HepG2 (cell line): ENCODE measurements at regions not wholly inside any gene's neighbourhood (a gene's known extent, or its start where the extent isn't known, plus 50 kb on each side); places are given as distances from the start of the nearest gene placed in this dataset.

Experiments used
- ATAC-seq: fragments of 200-7000 bp; cut with Tn5 transposase; 3 replicates; pipeline ENCODE4 v1.9.1; 2020; ENCODE audit warnings: mild to moderate bottlenecking, moderate library complexity
- BruUV-seq: library from RNA; stranded (reverse); fragments of 400-500 nt; replicated peaks from 2 replicates; lab custom pipeline; 2021; lab: Mats Ljungman, UMichigan
- CTCF ChIA-PET: fragments of 300-600 bp; formaldehyde crosslinking; extraction: SDS; loops from one replicate; lab custom pipeline; 2021; ENCODE audit warnings: low total read pairs, inconsistent platforms, low intra/inter-chr PET ratio; lab: Yijun Ruan, JAX
- POLR2A ChIA-PET: fragments of 350-600 bp; sonication (Branson Sonifier 250); formaldehyde crosslinking; loops from one replicate; lab custom pipeline; 2020; ENCODE audit warnings: antibody characterized with exemption, inconsistent platforms; lab: Yijun Ruan, JAX
- DNase-seq: peaks from one replicate; pipeline ENCODE4 v3.0.0-alpha.2; 2015; ENCODE audit warnings: low spot score
- FAIRE-seq: peaks from 3 replicates; lab custom pipeline; 2011; peaks lifted over from hg19 to GRCh38; lab: Jason Lieb, UNC
- H2AFZ ChIP-seq: one replicate; pipeline ENCODE4 v1.6.1; 2011; ENCODE audit warnings: low read length, inconsistent platforms
- H3K27ac ChIP-seq: fragments of 300-600 bp; 3 replicates; pipeline ENCODE4 v1.8.0; 2011; ENCODE audit warnings: mixed run types, mild to moderate bottlenecking, mixed read lengths, low read length, inconsistent platforms; ENCODE audit not compliant: insufficient read depth; ENCODE audit errors: extremely low read length
- H3K27me3 ChIP-seq, 2 experiments: fragments of 200-600 bp in 1 of 2; 2 replicates in 1 of 2; 3 replicates in 1 of 2; pipeline versions ENCODE4 v1.6.0 to v1.8.0; 2011; ENCODE audit warnings: low read length in 2 of 2, mild to moderate bottlenecking in 2 of 2, moderate library complexity in 2 of 2, inconsistent platforms in 1 of 2; ENCODE audit not compliant: insufficient read depth in 2 of 2, control insufficient read depth in 1 of 2
- H3K36me3 ChIP-seq, 2 experiments: fragments of 200-600 bp in 1 of 2; replicated peaks in 1 of 2; 2 replicates in 1 of 2; 3 replicates in 1 of 2; pipeline versions ENCODE4 v1.5.1 to v1.8.0; 2011; ENCODE audit warnings: low read length in 2 of 2, inconsistent platforms in 1 of 2; ENCODE audit not compliant: insufficient read depth in 2 of 2, control insufficient read depth in 1 of 2
- H3K4me1 ChIP-seq: 2 replicates; pipeline ENCODE4 v1.5.1; 2012; ENCODE audit warnings: low read length, inconsistent platforms; ENCODE audit not compliant: insufficient read depth
- H3K4me2 ChIP-seq: 2 replicates; pipeline ENCODE4 v1.6.0; 2011; ENCODE audit warnings: low read depth, low read length, inconsistent platforms
- H3K4me3 ChIP-seq, 3 experiments: fragments of 200-600 bp in 1 of 3; sonication (generic), shearing (Covaris generic) in 1 of 3; replicated peaks in 1 of 3; 2 replicates each; pipeline ENCODE4 v1.5.1; 2011 to 2016; ENCODE audit warnings: low read length in 3 of 3, inconsistent platforms in 2 of 3, low read depth in 2 of 3, mild to moderate bottlenecking in 2 of 3, control low read depth in 1 of 3, mixed read lengths in 1 of 3; ENCODE audit not compliant: insufficient read depth in 1 of 3
- H3K79me2 ChIP-seq: one replicate; pipeline ENCODE4 v1.6.1; 2011; ENCODE audit warnings: low read length, inconsistent platforms; ENCODE audit not compliant: insufficient read depth
- H3K9ac ChIP-seq: 2 replicates; pipeline ENCODE4 v1.6.0; 2011; ENCODE audit warnings: mild to moderate bottlenecking, low read depth, low read length, inconsistent platforms; ENCODE audit not compliant: insufficient read depth
- H3K9me3 ChIP-seq: 2 replicates; pipeline ENCODE4 v1.5.1; 2012; ENCODE audit warnings: mild to moderate bottlenecking, low read length
- H4K20me1 ChIP-seq: 2 replicates; pipeline ENCODE4 v1.6.0; 2011; ENCODE audit warnings: inconsistent platforms, mild to moderate bottlenecking, low read length, moderate library complexity; ENCODE audit not compliant: insufficient read depth
- BRD4 ChIP-seq: sonication (generic); formaldehyde crosslinking; IDR thresholded peaks from 2 replicates; pipeline ENCODE4 v1.4.0; 2020; ENCODE audit warnings: missing genetic modification reagents
- DDIT3 ChIP-seq: sonication (generic); formaldehyde crosslinking; IDR thresholded peaks from 2 replicates; pipeline ENCODE4 v1.4.0; 2020; ENCODE audit warnings: mild to moderate bottlenecking, missing genetic modification reagents
- HNF1B ChIP-seq: sonication (generic); formaldehyde crosslinking; IDR thresholded peaks from 2 replicates; pipeline ENCODE4 v1.5.1; 2020; ENCODE audit warnings: mild to moderate bottlenecking, moderate library complexity, missing genetic modification reagents
- HNRNPUL1 ChIP-seq: fragments of 200-400 bp; formaldehyde crosslinking; IDR thresholded peaks from 2 replicates; pipeline ENCODE4 v1.6.1; 2017; ENCODE audit warnings: low read depth, mild to moderate bottlenecking, low read length, moderate library complexity
- HOXA9 ChIP-seq: sonication (generic); formaldehyde crosslinking; IDR thresholded peaks from 2 replicates; pipeline ENCODE4 v1.8.1; 2022; ENCODE audit warnings: missing genetic modification reagents, mild to moderate bottlenecking, moderate library complexity, borderline replicate concordance
- MYC ChIP-seq: sonication (generic); formaldehyde crosslinking; IDR thresholded peaks from 2 replicates; pipeline ENCODE4 v1.9.0; 2021; ENCODE audit warnings: missing genetic modification reagents, borderline replicate concordance
- NCOA1 ChIP-seq: sonication (generic); formaldehyde crosslinking; IDR thresholded peaks from 2 replicates; pipeline ENCODE4 v1.9.0; 2021; ENCODE audit warnings: missing genetic modification reagents
- NFKB2 ChIP-seq: sonication (generic); formaldehyde crosslinking; IDR thresholded peaks from 2 replicates; pipeline ENCODE4 v1.4.0; 2020; ENCODE audit warnings: missing genetic modification reagents, borderline replicate concordance
- PBX2 ChIP-seq: IDR thresholded peaks from 2 replicates; pipeline ENCODE4 v1.6.1; 2016; ENCODE audit warnings: control low read depth
- PCBP2 ChIP-seq: fragments of 200-400 bp; formaldehyde crosslinking; optimal IDR thresholded peaks from 2 replicates; pipeline ENCODE3; 2018; ENCODE audit warnings: low read length, low read depth; ENCODE audit not compliant: poor library complexity, severe bottlenecking
- RFX1 ChIP-seq: fragments of 450-650 bp; IDR thresholded peaks from 2 replicates; pipeline ENCODE4 v1.6.1; 2017
- TCF7L2 ChIP-seq: IDR thresholded peaks from 2 replicates; pipeline ENCODE4 v1.6.1; 2011; ENCODE audit warnings: mild to moderate bottlenecking, low read depth, low read length, moderate library complexity
- ZNF337 ChIP-seq: sonication (generic); formaldehyde crosslinking; IDR thresholded peaks from 2 replicates; pipeline ENCODE4 v1.5.1; 2020; ENCODE audit warnings: missing genetic modification reagents, low read depth, mild to moderate bottlenecking, borderline replicate concordance
- ZNF639 ChIP-seq: conservative IDR thresholded peaks from 2 replicates; pipeline ENCODE4 v1.6.1; 2018; ENCODE audit warnings: missing genetic modification reagents
- WGBS: methylation state at CpG from one replicate; pipeline ENCODE4 v1.1.6; 2017; ENCODE audit warnings: low lambda C conversion rate; 5-methylcytosine and 5-hydroxymethylcytosine counted together
- in situ Hi-C: cut with HindIII; loops from 2 replicates; pipeline ENCODE4 v1.10.0; 2017; ENCODE audit warnings: low pct_unique_long_range_greater_than_20kb; ENCODE audit not compliant: extremely low pct_ligation_motif_present
- intact Hi-C: fragments of 100-400 bp; cut with micrococcal nuclease; formaldehyde crosslinking; loops from one replicate; pipeline ENCODE4 v1.10.0; 2022; ENCODE audit not compliant: unreplicated experiment
- TF ChIP-seq, protein P1 (sequence below): sonication (generic); formaldehyde crosslinking; IDR thresholded peaks from 2 replicates; pipeline ENCODE4 v1.4.0; 2020; ENCODE audit warnings: missing genetic modification reagents
- TF ChIP-seq, protein P2 (sequence below): sonication (generic); formaldehyde crosslinking; IDR thresholded peaks from 2 replicates; pipeline ENCODE4 v1.5.0; 2020; ENCODE audit warnings: missing genetic modification reagents

DNA sequence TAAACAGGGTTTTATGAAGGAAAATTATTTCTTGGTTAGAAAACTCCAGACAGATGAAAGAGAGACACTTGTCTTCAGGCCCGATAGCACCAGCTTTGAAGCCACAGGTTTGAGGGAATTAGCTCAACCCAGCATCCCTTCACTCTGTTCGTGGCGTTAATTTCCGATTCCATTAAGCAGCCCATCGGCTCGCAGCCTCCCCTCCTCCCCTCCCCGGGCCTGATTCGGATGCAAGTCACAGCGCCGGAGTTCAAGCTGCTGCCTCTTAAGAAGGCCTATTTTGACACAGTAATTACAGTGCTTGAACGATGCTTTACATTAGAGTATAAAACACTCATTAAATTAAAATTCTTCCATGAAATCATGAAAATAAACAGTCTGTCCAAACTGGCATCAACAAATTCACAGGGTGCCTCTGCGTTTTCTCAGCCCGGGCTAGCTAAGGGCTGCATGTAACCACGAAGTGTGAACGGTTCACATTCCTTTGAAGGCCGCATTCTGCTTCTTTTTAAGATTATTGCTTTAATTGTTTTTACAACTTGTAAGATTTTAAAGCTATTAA is 145.8 kb downstream of the DICER1 start:
- DNase-seq = no peak
- no peak overlapping the region for H3K4me3 ChIP-seq
- no peak for ATAC-seq
- intact Hi-C loops (no loop called here), in situ Hi-C loops (no loop called here)
- BruUV-seq = no TSS peak
- no peak overlapping the region for H3K27ac ChIP-seq
- H3K36me3 ChIP-seq = no peaks in the 10 kb centered on the region
- FAIRE-seq = no peak
- ChIA-PET POLR2A (no interaction called here), CTCF (no interaction called here)
- H3K4me1 ChIP-seq = no peaks in the 10 kb centered on the region
- H3K4me2 ChIP-seq = no peak overlapping the region
- H3K27me3 ChIP-seq = peaks cover 3 to 35% of the 10 kb centered on the region in 2 experiments
- WGBS = 57% methylated on average over 16 of the region's 16 CpGs
- H2AFZ ChIP-seq = no peak overlapping the region
- no peaks in the 10 kb centered on the region for H3K9me3 ChIP-seq
- no peaks in the 10 kb centered on the region for H4K20me1 ChIP-seq
- H3K9ac ChIP-seq = no peak overlapping the region
- H3K79me2 ChIP-seq = no peaks in the 10 kb centered on the region
- TF ChIP-seq, protein P1, sequence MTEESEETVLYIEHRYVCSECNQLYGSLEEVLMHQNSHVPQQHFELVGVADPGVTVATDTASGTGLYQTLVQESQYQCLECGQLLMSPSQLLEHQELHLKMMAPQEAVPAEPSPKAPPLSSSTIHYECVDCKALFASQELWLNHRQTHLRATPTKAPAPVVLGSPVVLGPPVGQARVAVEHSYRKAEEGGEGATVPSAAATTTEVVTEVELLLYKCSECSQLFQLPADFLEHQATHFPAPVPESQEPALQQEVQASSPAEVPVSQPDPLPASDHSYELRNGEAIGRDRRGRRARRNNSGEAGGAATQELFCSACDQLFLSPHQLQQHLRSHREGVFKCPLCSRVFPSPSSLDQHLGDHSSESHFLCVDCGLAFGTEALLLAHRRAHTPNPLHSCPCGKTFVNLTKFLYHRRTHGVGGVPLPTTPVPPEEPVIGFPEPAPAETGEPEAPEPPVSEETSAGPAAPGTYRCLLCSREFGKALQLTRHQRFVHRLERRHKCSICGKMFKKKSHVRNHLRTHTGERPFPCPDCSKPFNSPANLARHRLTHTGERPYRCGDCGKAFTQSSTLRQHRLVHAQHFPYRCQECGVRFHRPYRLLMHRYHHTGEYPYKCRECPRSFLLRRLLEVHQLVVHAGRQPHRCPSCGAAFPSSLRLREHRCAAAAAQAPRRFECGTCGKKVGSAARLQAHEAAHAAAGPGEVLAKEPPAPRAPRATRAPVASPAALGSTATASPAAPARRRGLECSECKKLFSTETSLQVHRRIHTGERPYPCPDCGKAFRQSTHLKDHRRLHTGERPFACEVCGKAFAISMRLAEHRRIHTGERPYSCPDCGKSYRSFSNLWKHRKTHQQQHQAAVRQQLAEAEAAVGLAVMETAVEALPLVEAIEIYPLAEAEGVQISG (CRISPR knock-in tag) = no peak
- TF ChIP-seq NCOA1 (no peak), ZNF337 (no peak), NFKB2 (no peak), HNRNPUL1 (no peak), DDIT3 (CRISPR knock-in tag) (no peak), BRD4 (CRISPR knock-in tag) (no peak), RFX1 (no peak), TCF7L2 (no peak), HNF1B (CRISPR knock-in tag) (no peak), ZNF639 (CRISPR knock-in tag) (no peak), HOXA9 (no peak), PBX2 (CRISPR knock-in tag) (no peak), PCBP2 (no peak), MYC (CRISPR knock-in tag) (no peak)
- TF ChIP-seq, protein P2, sequence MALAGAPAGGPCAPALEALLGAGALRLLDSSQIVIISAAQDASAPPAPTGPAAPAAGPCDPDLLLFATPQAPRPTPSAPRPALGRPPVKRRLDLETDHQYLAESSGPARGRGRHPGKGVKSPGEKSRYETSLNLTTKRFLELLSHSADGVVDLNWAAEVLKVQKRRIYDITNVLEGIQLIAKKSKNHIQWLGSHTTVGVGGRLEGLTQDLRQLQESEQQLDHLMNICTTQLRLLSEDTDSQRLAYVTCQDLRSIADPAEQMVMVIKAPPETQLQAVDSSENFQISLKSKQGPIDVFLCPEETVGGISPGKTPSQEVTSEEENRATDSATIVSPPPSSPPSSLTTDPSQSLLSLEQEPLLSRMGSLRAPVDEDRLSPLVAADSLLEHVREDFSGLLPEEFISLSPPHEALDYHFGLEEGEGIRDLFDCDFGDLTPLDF = no peak
